ENCODE measurements at regions not wholly inside any gene's neighbourhood (a gene's known extent, or its start where the extent isn't known, plus 50 kb on each side); places are given as distances from the start of the nearest gene placed in this dataset.

DNA sequence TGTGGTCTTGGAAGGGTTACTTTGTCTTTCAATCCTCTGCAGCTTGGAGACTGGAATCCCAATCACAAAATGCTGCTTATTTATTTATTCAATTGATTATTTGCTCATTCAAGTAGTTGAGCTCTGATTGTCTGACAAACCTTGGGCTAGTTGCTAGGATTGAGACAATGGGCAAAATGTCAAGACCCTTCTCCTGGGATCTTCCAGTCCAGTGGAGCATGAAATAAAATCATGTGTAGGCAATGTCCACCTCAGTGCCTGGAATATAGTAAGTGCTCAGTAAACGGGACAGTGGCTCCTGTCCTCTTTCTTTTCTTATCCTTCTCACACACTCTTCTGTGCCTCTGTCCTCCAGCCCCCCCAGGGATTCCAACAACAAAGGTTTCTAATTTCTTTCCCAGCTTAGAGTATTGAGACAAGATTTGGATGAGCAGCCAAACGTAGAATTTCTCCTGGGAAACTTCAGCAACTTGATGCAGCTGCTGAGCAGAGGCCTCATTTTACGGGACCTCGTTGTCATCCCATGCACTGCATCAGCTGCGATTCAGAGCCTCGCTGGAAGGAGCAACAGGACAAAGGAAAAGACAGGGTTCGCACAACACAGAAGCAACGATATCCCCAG, 545.0 kb downstream of the SOX11 start:
- TF ChIP-seq, protein P1, sequence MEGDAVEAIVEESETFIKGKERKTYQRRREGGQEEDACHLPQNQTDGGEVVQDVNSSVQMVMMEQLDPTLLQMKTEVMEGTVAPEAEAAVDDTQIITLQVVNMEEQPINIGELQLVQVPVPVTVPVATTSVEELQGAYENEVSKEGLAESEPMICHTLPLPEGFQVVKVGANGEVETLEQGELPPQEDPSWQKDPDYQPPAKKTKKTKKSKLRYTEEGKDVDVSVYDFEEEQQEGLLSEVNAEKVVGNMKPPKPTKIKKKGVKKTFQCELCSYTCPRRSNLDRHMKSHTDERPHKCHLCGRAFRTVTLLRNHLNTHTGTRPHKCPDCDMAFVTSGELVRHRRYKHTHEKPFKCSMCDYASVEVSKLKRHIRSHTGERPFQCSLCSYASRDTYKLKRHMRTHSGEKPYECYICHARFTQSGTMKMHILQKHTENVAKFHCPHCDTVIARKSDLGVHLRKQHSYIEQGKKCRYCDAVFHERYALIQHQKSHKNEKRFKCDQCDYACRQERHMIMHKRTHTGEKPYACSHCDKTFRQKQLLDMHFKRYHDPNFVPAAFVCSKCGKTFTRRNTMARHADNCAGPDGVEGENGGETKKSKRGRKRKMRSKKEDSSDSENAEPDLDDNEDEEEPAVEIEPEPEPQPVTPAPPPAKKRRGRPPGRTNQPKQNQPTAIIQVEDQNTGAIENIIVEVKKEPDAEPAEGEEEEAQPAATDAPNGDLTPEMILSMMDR (IDR thresholded peaks at IDR 0.05 in 2 of 3, conservative IDR thresholded peaks at IDR 0.05 in 1 of 3; ENCODE audit: borderline replicate concordance in 1 of 3, insufficient read depth in 1 of 3, low read depth in 2 of 3, low read length in 2 of 3) = no peak
- TF ChIP-seq TCF7L2 (IDR thresholded peaks at IDR 0.05; ENCODE audit: borderline replicate concordance, extremely low read depth, insufficient read depth, insufficient read length) = no peak
- TF ChIP-seq POLR2A (IDR thresholded peaks at IDR 0.05; ENCODE audit: borderline replicate concordance, extremely low read depth, insufficient read depth, insufficient read length) = no peak
- TF ChIP-seq YY1 (IDR thresholded peaks at IDR 0.05; ENCODE audit: extremely low read depth, insufficient replicate concordance, low read depth, low read length) = no peak
- TF ChIP-seq EZH2phosphoT487 (IDR thresholded peaks at IDR 0.05; ENCODE audit: borderline replicate concordance) = no peak
- TF ChIP-seq JUND (IDR thresholded peaks at IDR 0.05) = no peak
- no peak for TF ChIP-seq SRF (IDR thresholded peaks at IDR 0.05; ENCODE audit: low read depth)
- TF ChIP-seq ZNF274 (IDR thresholded peaks at IDR 0.05; ENCODE audit: low read depth, low read length) = no peak

All from HCT116 (cell line).